GM19023 (cell line): ENCODE measurements at regions not wholly inside any gene's neighbourhood (a gene's known extent, or its start where the extent isn't known, plus 50 kb on each side); places are given as distances from the start of the nearest gene placed in this dataset.

Source experiments
- ATAC-seq: cut with Tn5 transposase; IDR thresholded peaks from one replicate; pipeline ENCODE4 v1.9.1; 2021; ENCODE audit warnings: mild to moderate bottlenecking, moderate library complexity; ENCODE audit not compliant: unreplicated experiment

GRCh38 chr18:27899893-27900292, 277.0 kb downstream of the CDH2 start:
- no peak for ATAC-seq

GRCh38 chr18:27894746-27895145, 282.2 kb downstream of the CDH2 start:
- no peak for ATAC-seq

- no peak for ATAC-seq
These were observed 289.0 kb downstream of the CDH2 start for GRCh38 chr18:27887711-27888495.

- ATAC-seq, result no peak
These were observed 289.6 kb downstream of the CDH2 start for GRCh38 chr18:27887287-27887686.

- ATAC-seq, result no peak
These were observed 297.4 kb downstream of the CDH2 start for GRCh38 chr18:27879540-27879939.

GRCh38 chr18:27871726-27872125, 305.2 kb downstream of the CDH2 start:
- ATAC-seq, result no peak

GRCh38 chr18:27869735-27870134, 307.2 kb downstream of the CDH2 start:
- no peak for ATAC-seq

- no peak for ATAC-seq
These were observed 311.5 kb downstream of the CDH2 start for GRCh38 chr18:27865431-27865830.

- ATAC-seq, result no peak
These were observed 313.0 kb downstream of the CDH2 start for GRCh38 chr18:27863780-27864430.

GRCh38 chr18:27862041-27862682, 314.8 kb downstream of the CDH2 start:
- ATAC-seq, result no peak

- no peak for ATAC-seq
These were observed 315.4 kb downstream of the CDH2 start for GRCh38 chr18:27861539-27861938.

- ATAC-seq, result no peak
These were observed 316.2 kb downstream of the CDH2 start for GRCh38 chr18:27860701-27861107.

GRCh38 chr18:27860011-27860410, 316.9 kb downstream of the CDH2 start:
- no peak for ATAC-seq

GRCh38 chr18:27856820-27857219, 320.1 kb downstream of the CDH2 start:
- no peak for ATAC-seq

GRCh38 chr18:27855486-27855885, 321.4 kb downstream of the CDH2 start:
- ATAC-seq, result no peak

- no peak for ATAC-seq
These were observed 322.3 kb downstream of the CDH2 start for GRCh38 chr18:27854631-27855030.

GRCh38 chr18:27848336-27848735, 328.6 kb downstream of the CDH2 start:
- ATAC-seq, result no peak

GRCh38 chr18:27847412-27847811, 329.5 kb downstream of the CDH2 start:
- no peak for ATAC-seq

GRCh38 chr18:27845897-27846296, 331.0 kb downstream of the CDH2 start:
- ATAC-seq, result no peak

GRCh38 chr18:27843783-27844777, 332.9 kb downstream of the CDH2 start:
- ATAC-seq, result no peak

- no peak for ATAC-seq
These were observed 337.8 kb downstream of the CDH2 start for GRCh38 chr18:27839141-27839540.
